ENCODE measurements at regions not wholly inside any gene's neighbourhood (a gene's known extent, or its start where the extent isn't known, plus 50 kb on each side); places are given as distances from the start of the nearest gene placed in this dataset.

DNA sequence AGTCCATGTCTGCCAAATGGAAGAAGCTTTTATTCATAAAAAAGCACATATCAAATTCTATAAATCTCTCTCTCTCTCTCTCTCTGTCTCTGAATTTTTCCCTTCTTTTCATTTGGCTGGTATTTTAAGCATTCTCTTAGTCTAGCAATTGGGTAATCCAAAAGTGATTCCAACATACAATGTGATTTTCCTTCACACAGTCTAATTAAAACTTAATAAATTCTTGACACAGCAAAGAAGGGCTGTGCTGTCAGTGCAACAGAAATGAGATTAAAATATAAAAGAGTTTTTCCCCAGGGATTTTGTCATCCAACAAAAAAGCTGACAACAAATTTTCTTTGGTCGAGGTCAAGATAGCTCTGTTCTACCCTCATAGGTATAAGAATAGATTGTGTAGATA, 216.9 kb downstream of the CENPC start:
- TF ChIP-seq, protein P1, sequence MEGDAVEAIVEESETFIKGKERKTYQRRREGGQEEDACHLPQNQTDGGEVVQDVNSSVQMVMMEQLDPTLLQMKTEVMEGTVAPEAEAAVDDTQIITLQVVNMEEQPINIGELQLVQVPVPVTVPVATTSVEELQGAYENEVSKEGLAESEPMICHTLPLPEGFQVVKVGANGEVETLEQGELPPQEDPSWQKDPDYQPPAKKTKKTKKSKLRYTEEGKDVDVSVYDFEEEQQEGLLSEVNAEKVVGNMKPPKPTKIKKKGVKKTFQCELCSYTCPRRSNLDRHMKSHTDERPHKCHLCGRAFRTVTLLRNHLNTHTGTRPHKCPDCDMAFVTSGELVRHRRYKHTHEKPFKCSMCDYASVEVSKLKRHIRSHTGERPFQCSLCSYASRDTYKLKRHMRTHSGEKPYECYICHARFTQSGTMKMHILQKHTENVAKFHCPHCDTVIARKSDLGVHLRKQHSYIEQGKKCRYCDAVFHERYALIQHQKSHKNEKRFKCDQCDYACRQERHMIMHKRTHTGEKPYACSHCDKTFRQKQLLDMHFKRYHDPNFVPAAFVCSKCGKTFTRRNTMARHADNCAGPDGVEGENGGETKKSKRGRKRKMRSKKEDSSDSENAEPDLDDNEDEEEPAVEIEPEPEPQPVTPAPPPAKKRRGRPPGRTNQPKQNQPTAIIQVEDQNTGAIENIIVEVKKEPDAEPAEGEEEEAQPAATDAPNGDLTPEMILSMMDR (IDR thresholded peaks at IDR 0.05), result no peak
- TF ChIP-seq POLR2A (IDR thresholded peaks at IDR 0.05), result no peak

Data from uterus (tissue), 2 donors.